Midbrain (tissue), 1 donor: ENCODE measurements at regions not wholly inside any gene's neighbourhood (a gene's known extent, or its start where the extent isn't known, plus 50 kb on each side); places are given as distances from the start of the nearest gene placed in this dataset.
A peak's percentile ranks its signal among the peaks of the same experiment; 100 is the strongest.

Experiments used
- DNase-seq: peaks from one replicate; lab custom pipeline; 2025; lab: John Stamatoyannopoulos, UW

- no peak for DNase-seq
These were observed 161.7 kb upstream of the UBE2E1 start for GRCh38 chr3:23644099-23644498.

- no peak for DNase-seq
These were observed 161.1 kb upstream of the UBE2E1 start for GRCh38 chr3:23644676-23645075.

DNA sequence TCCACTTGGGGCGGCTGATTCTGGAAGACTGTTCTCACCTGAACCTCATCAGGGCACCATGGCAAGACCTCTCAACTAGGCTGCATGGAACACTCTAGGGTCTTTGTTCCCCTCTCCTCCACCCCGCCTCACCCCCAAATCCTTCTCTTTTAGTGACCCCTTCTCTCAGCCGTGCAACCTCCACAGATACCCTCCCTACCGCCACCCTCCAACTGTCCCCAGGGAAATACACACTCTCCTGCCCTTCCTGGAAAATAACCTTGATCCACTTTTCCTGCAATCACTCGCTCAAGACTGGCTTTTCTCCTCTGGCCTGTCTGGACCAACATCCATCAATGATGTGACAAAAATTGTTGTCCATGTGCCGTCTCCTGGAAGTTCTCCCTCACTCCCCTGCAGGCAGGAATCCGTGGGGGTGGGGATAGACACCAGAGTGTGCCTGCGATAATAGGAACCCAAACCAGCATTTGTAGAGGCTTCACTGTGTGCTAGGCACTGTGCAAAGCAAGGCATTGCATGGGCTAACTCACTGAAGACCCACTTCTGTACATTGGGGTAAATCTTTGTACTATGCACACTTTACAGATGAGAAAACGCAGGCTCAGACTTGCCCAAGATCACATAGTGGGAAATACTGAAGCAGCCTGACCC lies 160.1 kb upstream of the UBE2E1 start:
- DNase-seq, result no peak

- no peak for DNase-seq
These were observed 159.4 kb upstream of the UBE2E1 start for GRCh38 chr3:23646184-23646920.

DNA sequence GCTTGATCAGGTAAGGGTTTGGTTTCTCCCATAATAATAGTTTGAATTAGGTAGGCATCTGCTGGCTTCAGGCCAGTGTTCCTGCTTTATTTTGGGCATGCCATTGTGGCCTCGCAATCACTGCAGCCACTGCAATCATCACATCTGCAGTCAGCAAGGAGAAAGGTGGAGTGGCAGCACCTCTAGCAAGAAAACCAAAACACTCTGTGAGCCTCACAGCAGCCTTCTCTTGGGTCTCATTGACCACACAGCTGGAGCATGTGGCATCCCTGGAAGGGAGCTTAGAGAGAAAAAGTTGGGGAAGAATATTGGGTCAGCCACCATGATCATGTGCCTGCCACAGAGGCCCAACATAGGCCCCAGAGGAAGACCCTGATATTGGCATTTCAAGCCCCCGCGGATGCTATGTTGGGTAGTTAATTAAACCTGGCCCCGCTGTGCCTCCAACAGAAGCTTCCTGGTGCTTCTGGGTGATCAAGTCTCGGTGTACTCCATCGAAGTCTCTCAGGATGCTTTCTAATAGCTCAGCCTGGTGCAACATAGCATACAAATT lies 158.0 kb upstream of the UBE2E1 start:
- DNase-seq, result no peak

- no peak for DNase-seq
These were observed 157.3 kb upstream of the UBE2E1 start for GRCh38 chr3:23648326-23648995.

- no peak for DNase-seq
These were observed 156.8 kb upstream of the UBE2E1 start for GRCh38 chr3:23648996-23649395.

- no peak for DNase-seq
These were observed 156.3 kb upstream of the UBE2E1 start for GRCh38 chr3:23649448-23649847.

GRCh38 chr3:23650371-23651140 lies 155.2 kb upstream of the UBE2E1 start:
- DNase-seq, result no peak

GRCh38 chr3:23653647-23654525 lies 151.9 kb upstream of the UBE2E1 start:
- DNase-seq, result no peak

GRCh38 chr3:23654571-23654970 lies 151.2 kb upstream of the UBE2E1 start:
- DNase-seq, result no peak

- no peak for DNase-seq
These were observed 150.0 kb upstream of the UBE2E1 start for GRCh38 chr3:23655749-23656148.

GRCh38 chr3:23656199-23656598 lies 149.6 kb upstream of the UBE2E1 start:
- no peak for DNase-seq

- DNase-seq, result no peak
These were observed 148.9 kb upstream of the UBE2E1 start for GRCh38 chr3:23656821-23657220.

DNA sequence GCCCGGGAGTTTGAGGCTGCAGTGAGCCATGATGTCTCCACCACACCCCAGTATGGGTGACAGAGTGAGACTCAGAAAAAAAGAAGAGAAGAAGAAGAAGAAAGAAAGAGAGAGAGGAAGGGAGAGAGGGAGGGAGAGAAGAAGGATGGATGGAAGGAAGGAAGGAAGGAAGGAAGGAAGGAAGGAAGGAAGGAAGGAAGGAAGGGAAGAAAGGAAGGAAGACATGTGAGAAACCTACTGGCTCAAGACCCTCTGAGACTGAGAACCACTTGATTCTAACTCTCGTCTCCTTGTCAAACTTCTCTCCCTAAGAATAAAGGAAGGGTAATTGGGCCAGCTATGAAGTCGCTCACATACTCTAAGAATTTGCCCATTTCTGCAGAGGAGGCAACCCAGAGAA lies 148.1 kb upstream of the UBE2E1 start:
- no peak for DNase-seq

DNA sequence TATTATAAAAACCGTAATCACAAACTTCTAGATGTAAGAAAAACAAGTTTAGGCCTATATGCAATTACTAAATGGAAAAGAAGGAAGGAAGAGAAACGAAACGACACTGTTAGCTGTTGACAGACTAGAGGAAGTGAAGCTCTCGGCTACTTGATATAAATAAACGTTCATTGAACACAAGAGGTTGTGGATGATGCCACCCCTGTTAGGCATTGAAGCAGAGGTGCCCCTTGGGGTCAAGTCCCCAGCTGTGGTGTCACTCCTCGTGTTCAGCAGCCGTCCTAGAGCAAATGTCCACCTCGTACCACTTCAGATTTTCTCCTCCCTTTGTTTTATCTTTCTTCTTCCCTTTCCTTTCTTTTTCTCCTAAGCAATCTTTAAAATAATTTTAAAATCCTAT lies 146.5 kb upstream of the UBE2E1 start:
- DNase-seq, result peak; percentile 15

GRCh38 chr3:23659840-23660430 lies 145.8 kb upstream of the UBE2E1 start:
- DNase-seq, result no peak

GRCh38 chr3:23662079-23662617 lies 143.6 kb upstream of the UBE2E1 start:
- no peak for DNase-seq

DNA sequence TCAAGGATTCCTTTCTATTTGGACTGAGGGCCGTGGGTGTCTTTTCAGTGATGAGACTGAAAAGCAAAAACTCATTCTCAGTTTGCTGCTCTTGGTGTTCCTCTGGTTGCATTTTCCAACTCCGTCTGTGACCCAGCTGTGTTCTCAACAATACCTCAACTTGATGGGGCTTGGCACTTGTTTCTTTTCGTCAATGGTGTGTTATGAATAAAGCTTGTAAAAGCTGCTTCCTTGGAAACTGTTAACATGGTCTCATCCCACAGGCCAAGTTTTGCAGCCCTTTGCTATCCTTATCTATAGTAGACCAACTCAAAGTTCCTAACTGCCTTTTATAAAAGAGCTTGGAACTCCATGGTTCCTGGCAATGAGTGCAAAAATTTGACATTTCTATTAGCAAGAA lies 142.5 kb upstream of the UBE2E1 start:
- no peak for DNase-seq

- no peak for DNase-seq
These were observed 142.0 kb upstream of the UBE2E1 start for GRCh38 chr3:23663661-23664186.
